NCI-H187 treated with DMSO at 0.1 percent for 48 hours (cell line): ENCODE measurements at regions not wholly inside any gene's neighbourhood (a gene's known extent, or its start where the extent isn't known, plus 50 kb on each side); places are given as distances from the start of the nearest gene placed in this dataset.

Experiments
- DNase-seq: peaks from one replicate; lab custom pipeline; 2025; lab: John Stamatoyannopoulos, UW

DNA sequence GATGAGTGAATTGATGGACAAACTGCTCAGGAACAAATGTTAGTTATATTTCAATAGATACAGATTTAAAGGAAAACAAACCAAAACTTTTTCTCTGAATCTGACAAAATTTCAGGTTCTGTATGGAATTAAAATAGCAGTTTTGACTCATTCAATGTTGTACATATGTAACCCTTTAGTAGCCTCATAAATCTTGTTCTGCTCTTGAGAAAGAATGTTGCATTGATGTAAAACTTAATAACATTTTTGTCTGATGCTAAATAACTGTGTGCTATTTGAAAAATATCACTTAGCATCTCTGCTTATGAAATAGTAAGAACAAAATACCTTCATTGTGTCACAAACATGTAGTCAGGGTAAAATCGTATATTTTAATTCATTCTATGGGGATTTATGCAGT lies 168.9 kb upstream of the NOVA1 start:
- no peak for DNase-seq

DNA sequence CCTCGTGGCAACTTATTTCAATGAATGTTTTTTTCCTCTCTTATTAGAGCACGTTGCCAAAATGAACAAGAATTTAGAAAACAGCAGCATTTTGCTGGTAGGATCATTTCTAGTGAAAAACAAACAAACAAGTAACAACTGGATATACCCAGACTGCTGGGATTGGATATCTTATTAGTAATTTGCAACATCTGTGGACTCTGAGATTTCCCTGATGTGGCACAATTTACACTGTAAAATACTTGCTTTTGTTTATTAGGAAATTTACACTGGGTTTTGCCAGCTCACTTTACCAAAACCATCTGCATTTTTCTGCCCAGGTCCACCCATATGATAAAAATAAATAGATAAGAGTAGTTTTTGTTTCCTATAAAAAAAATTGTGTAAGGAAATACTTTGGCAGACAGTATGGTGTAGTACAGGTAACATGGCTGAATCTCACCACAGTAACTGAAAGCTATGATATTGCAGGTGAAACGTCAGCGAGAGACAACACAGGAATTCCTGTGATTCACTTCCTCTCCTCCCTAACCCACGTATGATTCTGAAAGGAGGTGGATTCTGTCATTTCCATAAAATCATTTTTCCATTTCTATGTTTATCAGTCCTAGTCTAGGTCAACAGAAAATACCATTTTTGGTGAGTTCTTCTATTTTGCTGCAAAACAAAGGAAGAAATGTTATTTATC lies 176.2 kb upstream of the NOVA1 start:
- no peak for DNase-seq

GRCh38 chr14:26775765-26776563 lies 178.1 kb upstream of the NOVA1 start:
- no peak for DNase-seq

DNA sequence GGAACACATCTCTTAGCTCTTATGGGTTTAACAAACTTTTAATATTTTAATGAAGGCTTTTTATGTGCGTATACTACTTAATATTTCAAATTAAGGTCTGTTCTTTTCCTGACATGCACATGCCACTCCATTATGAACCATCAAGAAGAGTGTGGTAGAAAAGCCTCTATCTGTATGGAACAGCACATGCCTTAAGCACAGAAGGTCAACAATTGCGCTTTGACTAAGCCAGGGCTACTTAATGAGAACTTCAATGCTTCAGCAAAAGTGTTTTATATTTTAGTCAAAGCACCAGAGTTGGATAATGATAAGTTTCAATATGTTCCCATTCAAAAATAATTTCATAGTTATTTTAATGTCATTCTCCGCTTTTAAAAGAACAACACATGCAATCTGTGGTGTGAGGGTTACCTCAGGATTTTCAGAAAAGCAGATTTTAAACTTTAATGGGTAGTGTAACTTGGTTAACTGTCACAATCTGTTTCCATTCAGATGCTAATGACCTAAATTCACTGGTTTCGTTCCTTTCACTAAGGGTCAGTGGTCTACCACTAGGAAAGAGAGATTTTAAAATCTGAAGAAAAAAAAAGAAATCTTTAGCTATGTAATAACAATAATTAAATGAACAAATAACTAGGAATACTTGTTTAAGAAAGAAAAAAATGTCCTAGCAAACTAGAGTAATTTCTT lies 193.4 kb upstream of the NOVA1 start:
- no peak for DNase-seq

DNA sequence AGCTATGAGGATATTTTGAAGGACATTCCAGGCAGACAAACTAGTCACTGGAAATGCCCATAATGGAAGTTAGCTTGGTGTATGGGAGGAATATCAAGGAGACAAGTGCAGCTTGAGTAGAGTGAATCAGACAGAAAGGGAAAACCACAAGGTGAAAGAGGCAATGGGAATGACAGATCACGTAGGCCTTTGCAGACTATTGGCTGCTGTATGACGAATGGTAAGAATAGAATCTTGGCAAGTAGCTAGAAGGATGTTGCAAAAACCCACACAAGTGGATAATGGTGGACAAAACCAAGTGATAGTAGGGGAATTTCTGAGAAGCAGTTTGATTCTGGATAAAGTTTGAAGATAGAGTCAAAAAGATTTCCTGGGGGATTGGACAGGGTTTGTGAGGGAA lies 196.9 kb upstream of the NOVA1 start:
- DNase-seq: no peak

GRCh38 chr14:26808407-26808806 lies 210.6 kb upstream of the NOVA1 start:
- no peak for DNase-seq

DNA sequence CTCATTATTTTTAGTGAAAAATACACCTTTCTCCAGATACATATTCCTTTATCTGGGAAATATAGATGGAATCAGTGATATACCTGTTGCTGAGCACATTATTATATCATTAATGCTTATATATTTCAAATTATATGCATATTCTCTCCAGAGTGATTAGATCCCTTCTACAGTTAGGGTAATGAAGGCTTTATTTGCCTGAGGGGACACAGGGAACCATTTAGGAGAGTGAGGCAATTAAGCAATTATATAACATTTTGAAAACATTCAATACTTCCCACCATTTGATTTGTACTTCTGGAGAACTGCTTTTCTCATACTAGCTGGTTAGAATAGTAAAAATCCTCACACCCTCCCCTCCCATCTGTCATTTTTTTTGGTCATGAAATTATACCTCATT lies 212.8 kb upstream of the NOVA1 start:
- no peak for DNase-seq

GRCh38 chr14:26811756-26812305 lies 214.0 kb upstream of the NOVA1 start:
- DNase-seq: no peak

DNA sequence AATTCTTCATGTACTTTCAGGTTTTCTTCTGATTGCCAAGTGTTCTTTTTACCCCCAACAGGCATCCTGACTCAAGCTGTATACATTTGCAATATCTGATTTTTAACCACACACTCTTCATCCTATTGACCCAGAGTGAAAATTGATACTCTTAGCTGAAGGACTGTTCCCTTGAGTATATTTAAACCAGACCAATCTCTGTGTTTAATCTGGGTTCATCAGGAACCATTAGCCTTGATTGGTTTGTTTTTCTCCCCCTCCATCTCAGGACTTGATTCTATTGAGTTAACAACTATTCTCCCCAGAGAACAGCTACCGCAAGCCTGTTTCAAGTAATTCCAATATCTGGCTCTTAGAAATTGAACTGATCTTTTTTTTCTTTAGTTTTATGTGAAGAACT lies 222.3 kb upstream of the NOVA1 start:
- DNase-seq: peak; percentile 71

- no peak for DNase-seq
Measured at GRCh38 chr14:26820572-26820971, 222.7 kb upstream of the NOVA1 start.

GRCh38 chr14:26828741-26829140 lies 230.9 kb upstream of the NOVA1 start:
- no peak for DNase-seq

DNA sequence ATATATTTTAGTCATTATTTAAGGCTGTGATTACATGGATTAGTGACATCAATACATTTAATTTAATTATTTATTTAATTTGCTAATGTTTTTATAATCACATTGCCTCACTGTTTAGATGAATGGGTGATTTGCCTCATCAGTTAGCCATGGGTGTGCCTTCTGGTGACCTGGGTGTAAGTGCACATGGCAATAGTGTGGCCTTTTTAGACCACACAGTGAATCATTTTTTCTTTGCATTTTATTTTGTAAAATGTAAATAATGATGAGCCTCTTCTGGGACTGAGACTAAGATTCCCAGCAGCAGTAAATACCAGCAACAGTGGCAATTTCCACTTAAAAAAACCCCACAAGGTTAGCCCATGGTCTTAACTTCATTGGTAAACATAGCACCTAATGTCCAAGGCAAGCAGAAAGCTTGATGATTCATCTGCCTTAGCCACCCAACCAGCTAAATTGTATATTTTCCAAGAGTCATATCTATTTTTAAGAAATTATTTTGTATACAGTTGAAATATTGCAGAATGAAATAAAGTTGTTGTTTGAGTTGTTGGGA lies 235.9 kb upstream of the NOVA1 start:
- no peak for DNase-seq

- DNase-seq: no peak
Measured at GRCh38 chr14:26835979-26836570, 238.2 kb upstream of the NOVA1 start.

- DNase-seq: no peak
Measured at GRCh38 chr14:26839481-26839880, 241.6 kb upstream of the NOVA1 start.

- no peak for DNase-seq
Measured at GRCh38 chr14:26841326-26841725, 243.5 kb upstream of the NOVA1 start.

GRCh38 chr14:26841920-26842741 lies 244.3 kb upstream of the NOVA1 start:
- DNase-seq: no peak

DNA sequence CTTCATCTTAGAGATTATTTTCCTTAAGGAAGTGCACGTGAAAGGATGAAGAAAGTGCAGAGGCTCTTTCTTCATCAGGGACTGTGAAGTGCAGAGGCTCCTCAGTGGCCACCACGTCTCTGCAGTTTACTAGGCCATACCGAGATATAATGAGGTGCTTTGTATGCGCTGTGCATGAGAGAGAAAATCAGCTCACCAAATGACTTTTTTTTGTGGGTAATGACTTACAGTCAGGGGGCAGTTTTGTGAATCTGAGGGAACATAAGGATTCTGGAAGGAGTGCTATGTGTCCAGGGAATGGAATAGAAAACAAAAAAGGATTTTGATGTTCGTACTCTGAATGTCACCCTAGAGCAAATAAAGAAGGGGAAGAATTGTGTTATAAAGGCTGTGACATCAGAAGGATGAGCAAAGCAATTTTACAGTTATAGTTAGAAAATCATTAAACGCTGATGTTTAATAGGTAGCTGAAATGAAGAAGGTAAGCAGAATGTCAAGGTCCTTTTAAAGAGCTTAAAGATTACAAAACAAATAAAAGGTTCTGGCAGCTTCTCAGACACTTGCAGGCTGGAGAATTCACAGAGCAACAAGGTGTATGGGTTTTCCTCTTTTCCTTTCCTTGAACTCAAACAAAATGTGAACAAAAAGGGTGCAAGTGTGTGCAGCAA lies 247.5 kb upstream of the NOVA1 start:
- DNase-seq: no peak

DNA sequence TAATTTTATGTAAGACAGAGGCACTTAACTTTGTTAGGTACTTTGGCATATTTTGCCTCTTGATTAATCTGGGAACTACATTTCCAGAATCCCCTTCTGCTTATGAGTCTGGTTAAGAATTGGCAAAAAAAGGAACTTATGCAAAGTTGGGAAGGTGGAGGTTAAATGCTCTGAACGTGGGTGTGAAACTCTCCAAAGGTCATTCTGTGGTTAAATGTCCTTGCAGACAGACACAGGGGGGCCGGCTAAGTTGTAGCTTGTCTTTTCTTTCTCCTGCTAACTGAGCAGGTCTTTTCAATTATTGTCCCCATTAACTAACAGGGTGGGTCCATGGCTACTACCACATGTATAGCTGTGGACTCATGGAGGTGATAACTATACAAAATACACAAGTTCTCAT lies 248.6 kb upstream of the NOVA1 start:
- no peak for DNase-seq

DNA sequence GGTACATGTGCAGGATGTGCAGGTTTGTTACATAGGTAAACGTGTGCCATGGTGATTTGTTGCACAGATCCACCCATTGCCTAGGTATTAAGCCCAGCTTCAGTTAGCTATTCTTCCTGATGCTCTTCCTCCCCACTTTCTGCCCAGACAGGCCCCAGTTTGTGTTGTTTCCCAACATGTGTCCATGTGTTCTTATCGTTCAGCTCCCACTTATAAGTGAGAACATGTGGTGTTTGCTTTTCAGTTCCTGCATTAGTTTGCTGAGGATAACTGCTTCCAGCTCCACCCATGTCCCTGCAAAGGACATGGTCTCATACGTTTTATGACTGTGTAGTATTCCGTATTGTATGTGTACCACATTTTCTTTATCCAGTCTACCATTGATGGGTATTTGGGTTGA lies 251.7 kb upstream of the NOVA1 start:
- DNase-seq: no peak

DNA sequence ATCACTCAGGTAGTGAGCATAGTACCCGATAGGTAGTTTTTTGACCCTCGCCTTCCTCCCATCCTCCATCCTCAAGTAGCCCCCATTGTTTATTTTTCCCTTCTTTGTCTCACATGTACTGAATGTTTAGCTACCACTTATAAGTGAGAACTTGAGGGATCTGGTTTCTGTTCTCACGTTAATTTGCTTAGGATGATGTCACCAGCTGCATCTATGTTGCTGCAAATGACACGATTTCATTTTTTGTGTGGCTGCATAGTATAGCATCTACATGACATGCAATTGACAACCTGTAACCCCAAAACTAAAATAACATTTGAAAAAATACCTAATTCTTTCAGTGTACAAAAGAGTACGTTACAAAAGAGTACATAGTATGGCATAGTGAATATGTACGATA lies 254.0 kb upstream of the NOVA1 start:
- no peak for DNase-seq
